GDM1 (cell line): ENCODE measurements at regions not wholly inside any gene's neighbourhood (a gene's known extent, or its start where the extent isn't known, plus 50 kb on each side); places are given as distances from the start of the nearest gene placed in this dataset.

Experiments
- DNase-seq: peaks from one replicate; lab custom pipeline; 2025; lab: John Stamatoyannopoulos, UW

DNA sequence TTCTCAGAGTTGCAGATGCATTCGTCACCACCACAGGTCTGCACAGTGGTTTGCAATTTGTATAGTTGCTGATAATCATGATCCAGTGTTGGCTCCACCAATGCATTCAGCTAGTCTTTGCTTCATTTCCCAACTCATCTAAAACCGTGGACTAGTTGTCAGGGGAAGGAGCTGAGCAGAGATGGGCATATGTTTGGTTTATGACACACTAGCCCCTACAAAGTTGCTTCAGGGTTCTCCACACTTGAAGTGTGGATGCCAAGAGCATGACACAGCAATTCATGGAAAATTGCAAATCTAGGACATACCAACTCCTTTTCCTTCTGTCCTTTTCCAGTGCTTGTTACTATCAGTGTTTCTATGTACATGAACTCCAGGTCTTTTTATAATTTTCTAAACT lies 168.0 kb downstream of the TNFSF13B start:
- no peak for DNase-seq

DNA sequence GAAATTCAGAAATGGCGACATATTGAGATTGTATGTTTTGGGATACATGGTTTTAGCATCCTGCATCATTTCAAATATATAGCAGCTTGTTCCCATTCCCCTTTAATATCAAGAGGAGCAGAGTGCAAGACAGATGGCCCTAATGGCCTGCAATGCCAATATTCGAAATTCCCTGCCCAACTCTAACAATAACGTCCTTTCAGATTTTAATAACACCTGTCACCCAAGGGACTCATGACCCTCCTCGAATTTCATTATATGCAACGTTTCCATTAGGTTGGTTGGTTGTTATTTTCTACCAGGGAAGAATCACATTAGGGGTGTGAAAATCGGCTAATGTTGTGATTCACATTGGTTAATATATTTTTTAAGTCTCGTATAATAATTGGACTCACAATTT lies 170.0 kb downstream of the TNFSF13B start:
- DNase-seq, result no peak

DNA sequence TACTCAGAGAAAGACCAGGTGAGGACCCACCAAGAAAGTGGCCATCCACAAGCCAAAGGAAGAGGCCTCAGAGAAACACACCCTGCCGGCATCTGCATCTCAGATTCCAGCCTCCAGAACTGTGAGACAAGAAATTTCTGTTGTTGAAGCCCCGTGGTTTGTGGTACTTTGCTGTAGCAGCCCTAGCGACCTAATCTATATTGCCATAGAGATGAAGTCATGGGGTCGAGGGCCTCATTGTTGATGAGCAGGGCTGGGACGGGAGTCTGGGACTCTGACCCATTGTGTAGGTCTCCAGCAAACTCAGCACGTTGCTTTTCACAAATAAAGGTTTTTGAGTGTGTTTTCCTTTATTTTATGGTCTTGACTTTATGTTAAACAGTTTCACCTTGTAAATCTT lies 174.9 kb downstream of the TNFSF13B start:
- no peak for DNase-seq

DNA sequence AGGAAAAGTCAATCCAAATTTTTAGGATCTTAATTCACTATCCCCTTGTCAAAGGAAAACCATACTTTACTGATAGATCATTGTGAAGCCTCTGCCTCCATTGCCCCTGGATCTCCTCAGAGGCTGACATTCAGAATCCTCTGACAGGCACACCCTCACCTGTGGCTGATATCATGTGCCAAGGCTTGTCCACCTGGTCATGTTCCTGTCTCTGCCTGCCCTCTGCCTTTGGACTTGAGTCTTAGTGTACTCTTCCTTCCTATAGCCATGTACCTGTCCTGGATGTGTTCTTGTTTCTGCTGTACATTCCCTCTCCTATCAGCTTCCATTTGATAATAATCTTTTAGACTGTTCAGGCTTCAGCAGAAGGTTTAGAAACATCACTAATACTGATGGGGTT lies 179.4 kb downstream of the TNFSF13B start:
- no peak for DNase-seq

- no peak for DNase-seq
Measured at GRCh38 chr13:108451121-108451520, 178.3 kb upstream of the MYO16 start.

- DNase-seq, result no peak
Measured at GRCh38 chr13:108455320-108455719, 174.1 kb upstream of the MYO16 start.

DNA sequence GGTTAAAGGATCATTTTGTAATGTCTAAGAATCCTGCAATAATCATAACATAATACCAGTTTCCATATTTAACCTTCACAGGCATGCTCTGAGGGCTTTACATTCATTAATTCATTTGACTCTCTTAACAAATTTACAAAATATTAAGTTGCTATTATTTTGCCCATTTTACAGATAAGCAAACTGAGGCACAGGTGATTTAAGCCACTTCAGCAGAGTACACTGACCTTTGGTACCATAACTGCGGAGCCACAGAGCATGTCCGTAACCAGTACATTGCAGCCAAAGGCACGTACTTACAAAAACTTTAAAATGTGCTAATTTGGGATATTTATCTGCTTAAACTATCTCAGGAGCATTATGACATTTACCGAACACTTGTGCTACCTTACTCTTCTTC lies 169.4 kb upstream of the MYO16 start:
- no peak for DNase-seq

GRCh38 chr13:108460746-108461145 lies 168.7 kb upstream of the MYO16 start:
- no peak for DNase-seq

DNA sequence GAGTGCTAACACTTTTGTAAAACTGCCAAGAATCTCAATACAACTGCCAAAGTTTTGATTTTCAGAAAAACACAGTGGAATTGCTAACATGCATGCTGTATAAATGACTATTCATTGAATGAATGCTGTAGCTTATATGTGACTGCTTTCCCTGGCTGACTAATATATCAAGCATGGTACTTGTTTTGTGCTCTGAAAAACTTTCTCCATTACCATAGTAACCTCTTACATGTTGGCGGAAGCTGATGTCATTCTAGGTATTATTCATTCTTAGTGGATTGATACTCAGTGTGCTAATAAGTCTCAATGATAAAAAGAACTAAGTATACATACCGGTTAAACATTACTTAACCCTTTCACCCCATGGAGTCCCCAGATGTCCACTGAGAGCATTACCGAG lies 166.1 kb upstream of the MYO16 start:
- DNase-seq, result no peak

DNA sequence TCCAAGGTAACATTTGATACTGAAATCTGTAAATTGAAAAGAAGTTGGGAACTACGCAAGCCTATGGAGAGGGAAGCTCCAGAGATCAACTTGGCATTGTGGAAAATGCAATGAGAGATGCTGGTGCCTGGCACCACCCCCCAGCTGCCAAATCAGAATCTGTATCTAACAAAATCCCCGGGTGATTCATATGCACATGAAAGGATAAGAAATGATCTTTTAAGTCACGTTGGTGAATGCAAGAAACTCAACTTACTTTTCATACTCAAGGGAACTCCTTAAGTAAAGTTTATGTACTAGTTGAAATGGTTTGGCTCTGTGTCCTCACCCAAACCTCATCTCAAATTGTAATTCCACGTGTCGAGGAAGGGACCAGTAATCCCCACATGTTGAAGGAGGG lies 158.5 kb upstream of the MYO16 start:
- no peak for DNase-seq

GRCh38 chr13:108475181-108475580 lies 154.2 kb upstream of the MYO16 start:
- no peak for DNase-seq

DNA sequence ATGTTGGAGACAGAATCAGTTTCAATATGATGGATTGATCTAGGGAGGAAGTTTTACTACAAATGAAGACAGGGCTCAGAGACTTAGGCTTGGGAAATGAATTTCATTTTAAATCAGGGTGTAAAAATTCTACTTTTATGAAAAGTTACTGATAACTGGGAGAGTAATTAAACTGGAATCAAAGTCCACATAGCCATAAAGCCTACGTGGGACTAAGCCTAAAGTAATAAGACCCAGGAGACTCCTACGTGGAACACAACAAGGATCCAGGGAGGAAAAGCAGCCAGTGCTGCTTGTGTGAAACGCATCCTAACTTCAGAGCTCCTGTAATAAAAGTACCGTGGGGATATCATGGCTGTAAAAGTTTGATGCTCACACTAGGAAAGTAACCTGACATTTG lies 152.0 kb upstream of the MYO16 start:
- DNase-seq, result no peak

GRCh38 chr13:108478179-108478578 lies 151.2 kb upstream of the MYO16 start:
- DNase-seq, result no peak

DNA sequence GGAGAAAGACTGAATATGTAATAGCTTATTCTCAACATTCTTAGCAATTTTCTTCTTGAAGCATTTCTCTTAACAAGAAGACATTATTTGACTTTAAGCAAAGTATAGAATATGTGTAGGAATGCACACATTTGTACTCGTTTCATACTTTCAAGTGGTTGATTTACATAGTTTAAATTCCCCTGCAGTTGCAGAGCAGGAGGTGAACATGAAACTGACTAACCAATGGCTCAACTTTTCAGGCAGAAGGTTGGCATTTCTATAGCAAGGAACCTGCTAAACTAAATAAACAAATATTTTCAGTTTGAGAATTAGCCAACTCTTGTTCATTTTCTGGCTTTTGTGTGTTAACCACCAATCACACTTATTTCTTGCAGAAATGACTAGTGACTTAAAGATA lies 145.4 kb upstream of the MYO16 start:
- no peak for DNase-seq

GRCh38 chr13:108486096-108486495 lies 143.3 kb upstream of the MYO16 start:
- DNase-seq, result no peak

DNA sequence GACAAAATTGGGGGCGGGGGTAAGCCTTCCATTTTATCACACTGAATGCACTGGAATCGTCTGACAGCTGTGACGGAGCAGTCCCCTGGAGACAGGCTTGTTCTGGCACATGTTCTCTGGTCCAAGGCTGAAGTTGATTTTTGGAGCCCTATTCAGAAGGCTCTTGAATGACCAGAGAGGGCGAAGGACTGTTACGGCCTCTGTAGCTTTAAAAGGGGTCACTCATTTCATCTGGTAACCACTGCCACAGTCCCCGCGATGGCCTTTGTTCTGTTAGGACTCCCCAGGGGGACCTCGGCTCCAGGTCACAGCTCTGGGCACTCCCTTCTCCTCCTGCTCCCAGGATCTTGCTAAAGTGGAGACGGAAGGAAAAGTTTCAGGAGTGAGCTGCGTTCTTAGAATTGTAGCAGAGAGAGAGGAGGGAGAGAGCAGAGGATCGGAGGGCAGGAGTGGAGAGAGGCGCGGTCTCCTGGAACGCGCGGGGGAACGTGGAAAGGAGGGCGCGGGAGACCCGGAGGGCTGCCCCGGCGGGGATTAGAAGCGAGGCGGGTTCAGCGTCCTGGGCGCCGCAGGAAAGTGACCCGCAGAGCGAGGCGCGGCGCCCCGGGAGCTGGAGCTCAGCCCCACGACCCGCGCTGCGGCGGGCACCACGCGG lies 134.3 kb upstream of the MYO16 start:
- no peak for DNase-seq

- no peak for DNase-seq
Measured at GRCh38 chr13:108495646-108496361, 133.6 kb upstream of the MYO16 start.

DNA sequence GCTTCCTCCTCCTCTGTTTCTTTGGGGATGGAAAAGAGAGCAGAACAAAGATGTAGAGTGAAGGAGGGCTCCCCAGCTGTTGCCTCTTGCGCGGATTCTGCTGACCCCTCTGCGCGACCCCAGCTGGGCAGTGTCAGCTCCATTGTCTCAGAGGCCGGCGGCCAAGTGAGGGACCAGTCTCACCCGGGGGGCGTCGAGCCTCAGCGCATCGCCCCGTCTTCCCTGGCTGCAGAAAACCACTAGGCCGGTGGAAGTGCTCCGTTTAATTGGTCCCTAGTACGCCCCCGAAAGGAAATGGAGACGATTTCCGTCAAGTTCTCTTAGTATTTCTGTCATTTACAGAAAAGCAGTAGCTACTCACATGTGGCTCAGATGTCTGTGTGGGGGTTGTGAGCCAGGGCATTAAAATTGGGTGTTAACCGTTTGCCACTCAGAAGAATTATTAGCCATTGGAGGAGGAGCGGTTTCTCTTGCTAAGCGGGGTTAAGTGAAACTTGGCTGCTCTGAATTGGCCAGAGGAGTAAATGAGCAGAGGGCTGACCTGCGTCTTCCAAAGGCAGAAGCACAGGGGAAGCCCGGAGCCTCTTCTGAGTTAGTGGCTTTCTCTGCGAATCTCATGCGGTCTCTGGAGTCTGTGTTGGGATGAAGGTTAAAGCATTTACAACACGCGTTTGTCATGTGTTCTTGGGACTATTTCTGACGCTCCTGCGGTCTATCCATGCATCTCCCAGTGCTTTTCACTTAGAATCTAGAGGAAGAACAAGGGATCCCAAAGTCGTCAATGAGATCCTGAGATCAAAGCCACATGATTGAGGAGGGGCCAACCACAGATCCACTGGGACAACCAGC lies 132.8 kb upstream of the MYO16 start:
- DNase-seq, result no peak

GRCh38 chr13:108500711-108501110 lies 128.7 kb upstream of the MYO16 start:
- DNase-seq, result no peak

GRCh38 chr13:108508263-108508662 lies 121.1 kb upstream of the MYO16 start:
- DNase-seq, result no peak

DNA sequence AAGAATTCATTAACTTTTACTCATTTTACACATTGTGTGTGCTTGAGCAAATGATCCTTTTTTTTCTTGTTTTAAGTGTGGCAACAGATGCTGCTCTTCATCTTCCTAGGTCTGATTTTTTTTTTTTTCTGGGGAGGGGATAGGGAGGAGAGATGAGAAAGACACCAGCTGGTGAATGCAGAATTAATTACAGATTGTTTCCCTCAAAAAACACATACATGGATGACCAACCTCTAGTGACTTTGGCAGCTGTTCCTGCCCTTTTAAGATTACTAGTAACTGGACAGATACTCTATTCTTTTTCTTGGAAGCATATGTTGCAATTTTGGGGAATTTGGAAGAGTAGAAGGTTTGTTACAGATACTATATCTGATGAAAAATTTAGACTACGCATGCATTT lies 103.6 kb upstream of the MYO16 start:
- DNase-seq, result no peak

- no peak for DNase-seq
Measured at GRCh38 chr13:108526286-108526685, 103.1 kb upstream of the MYO16 start.

DNA sequence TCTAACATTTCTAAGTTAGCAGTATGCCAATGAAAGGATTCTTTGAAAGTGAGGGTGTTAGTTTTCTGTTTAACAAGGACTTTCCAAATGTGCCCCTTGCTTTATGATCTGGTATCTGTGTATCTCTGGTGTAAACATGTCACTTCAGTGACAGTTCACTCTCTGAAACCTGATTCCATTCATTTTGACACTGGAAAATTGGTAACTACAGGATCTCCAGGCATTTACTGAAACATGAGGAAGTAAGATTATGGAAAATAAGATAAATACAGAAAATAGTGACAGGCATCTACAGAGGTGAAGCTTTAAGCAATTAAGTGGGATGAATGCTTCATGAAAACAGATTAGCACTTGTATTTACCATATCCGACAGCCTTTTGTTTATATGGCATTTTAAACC lies 101.6 kb upstream of the MYO16 start:
- DNase-seq, result no peak
